GM10248 (cell line): ENCODE measurements at regions not wholly inside any gene's neighbourhood (a gene's known extent, or its start where the extent isn't known, plus 50 kb on each side); places are given as distances from the start of the nearest gene placed in this dataset.

ENCODE experiments used
- CTCF ChIA-PET: fragments of 300-600 bp; sonication (Branson Sonifier 250); formaldehyde crosslinking; extraction: SDS; loops from one replicate; lab custom pipeline; 2021; ENCODE audit warnings: antibody characterized with exemption; lab: Yijun Ruan, JAX
- POLR2A ChIA-PET: fragments of 350-650 bp; sonication (Branson Sonifier 250); formaldehyde crosslinking; extraction: SDS; loops from one replicate; lab custom pipeline; 2020; ENCODE audit warnings: antibody characterized with exemption; lab: Yijun Ruan, JAX
- DNase-seq: peaks from one replicate; pipeline ENCODE4 v3.0.0; 2012; ENCODE audit errors: extremely low spot score
- CTCF ChIP-seq: IDR thresholded peaks from 2 replicates; pipeline ENCODE4 v1.5.1; 2012; ENCODE audit warnings: mild to moderate bottlenecking, low read depth; ENCODE audit errors: extremely low read depth, missing control alignments, control extremely low read depth

GRCh38 chr14:100675699-100676684, 50.7 kb upstream of the DLK1 start:
- ChIA-PET CTCF (interaction anchor here (1.1 to 4.8 kb wide), 4 partner anchors 13 to 30 kb away, joined by 4 to 27 read pairs (median 6); no protein-coding TSS in a partner anchor), POLR2A (no interaction called here)
- no peak for TF ChIP-seq CTCF
- no peak for DNase-seq
